Memory B cell (primary cell): ENCODE measurements at regions not wholly inside any gene's neighbourhood (a gene's known extent, or its start where the extent isn't known, plus 50 kb on each side); places are given as distances from the start of the nearest gene placed in this dataset.

Experiments used
- ATAC-seq: fragments of 150-1000 bp; cut with Tn5 transposase; 2 replicates; pipeline ENCODE4 v1.10.0; 2021; ENCODE audit warnings: low read depth, mild to moderate bottlenecking, moderate library complexity
- DNase-seq, 2 donors: peaks; one replicate each; pipeline ENCODE4 v3.0.0; 2022; ENCODE audit warnings: low spot score in 2 of 2
- H3K27ac Mint-ChIP-seq: one replicate; pipeline ENCODE4 v1.8.0; 2022; ENCODE audit warnings: mild to moderate bottlenecking, moderate library complexity, mixed read lengths
- H3K27me3 Mint-ChIP-seq: one replicate; pipeline ENCODE4 v1.8.0; 2022; ENCODE audit warnings: mixed read lengths
- H3K36me3 Mint-ChIP-seq: one replicate; pipeline ENCODE4 v1.8.0; 2022; ENCODE audit warnings: mild to moderate bottlenecking, mixed read lengths
- H3K4me1 Mint-ChIP-seq: one replicate; pipeline ENCODE4 v1.8.0; 2022; ENCODE audit warnings: mixed read lengths
- H3K4me3 Mint-ChIP-seq: one replicate; pipeline ENCODE4 v1.8.0; 2022; ENCODE audit warnings: mild to moderate bottlenecking, moderate library complexity, mixed read lengths
- H3K9me3 Mint-ChIP-seq: one replicate; pipeline ENCODE4 v1.8.0; 2022; ENCODE audit warnings: mixed read lengths

GRCh38 chr4:124535003-124535402 is 177.5 kb downstream of the ANKRD50 start:
- no peaks in the 10 kb centered on the region for H3K27me3 Mint-ChIP-seq
- H3K4me3 Mint-ChIP-seq: no peak overlapping the region
- ATAC-seq: no peak
- no peaks in the 10 kb centered on the region for H3K36me3 Mint-ChIP-seq
- no peak for DNase-seq
- H3K4me1 Mint-ChIP-seq: no peaks in the 10 kb centered on the region
- no peak overlapping the region for H3K27ac Mint-ChIP-seq
- no peaks in the 10 kb centered on the region for H3K9me3 Mint-ChIP-seq

- no peak for ATAC-seq
- Mint-ChIP-seq H3K4me3 (no peak overlapping the region), H3K9me3 (no peaks in the 10 kb centered on the region), H3K27me3 (no peaks in the 10 kb centered on the region), H3K36me3 (no peaks in the 10 kb centered on the region), H3K4me1 (no peaks in the 10 kb centered on the region), H3K27ac (no peak overlapping the region)
- DNase-seq: no peak
These were observed 175.6 kb downstream of the ANKRD50 start for GRCh38 chr4:124536946-124537345.

DNA sequence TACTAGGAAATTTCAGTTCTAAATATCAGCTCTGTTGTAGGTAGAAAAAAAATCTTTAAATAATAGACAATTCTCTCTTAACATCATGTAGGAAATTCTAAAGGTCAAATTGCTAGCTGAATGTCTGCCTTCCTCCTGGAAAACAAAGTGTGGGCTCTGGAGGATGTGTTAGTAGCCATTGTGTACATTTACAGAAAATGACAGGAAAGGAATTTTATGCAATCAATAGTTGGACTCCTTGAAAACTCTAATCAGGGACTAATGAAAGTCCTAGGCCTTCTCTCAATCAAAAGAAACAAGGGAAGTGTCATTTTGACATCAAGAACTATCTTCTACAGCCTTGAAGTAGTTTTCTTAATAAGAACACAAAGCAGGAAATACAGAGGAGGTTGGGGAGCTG is 174.6 kb downstream of the ANKRD50 start:
- Mint-ChIP-seq H3K4me1 (no peaks in the 10 kb centered on the region), H3K27me3 (no peaks in the 10 kb centered on the region), H3K27ac (no peak overlapping the region), H3K4me3 (no peak overlapping the region), H3K36me3 (no peaks in the 10 kb centered on the region), H3K9me3 (no peaks in the 10 kb centered on the region)
- ATAC-seq (no peak), DNase-seq (no peak)

DNA sequence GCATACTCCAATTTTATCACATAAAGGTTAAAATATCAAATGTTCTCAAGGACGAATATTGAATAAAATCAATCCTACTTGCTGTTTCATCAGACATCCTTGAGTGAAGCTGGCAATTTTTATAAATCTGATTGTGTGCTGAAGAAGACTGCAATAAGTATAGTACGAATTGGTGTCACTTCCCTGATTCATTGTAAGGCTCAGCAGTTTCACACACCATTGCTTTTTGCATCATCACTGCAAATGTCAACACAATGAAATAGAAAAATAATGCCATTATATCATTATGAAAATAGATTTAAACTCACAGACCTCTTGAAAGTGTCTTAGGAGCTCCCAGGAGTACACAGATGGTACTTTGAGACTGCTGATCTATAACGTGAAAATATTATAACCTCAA is 172.5 kb downstream of the ANKRD50 start:
- Mint-ChIP-seq H3K36me3 (no peaks in the 10 kb centered on the region), H3K4me1 (no peaks in the 10 kb centered on the region), H3K27me3 (no peaks in the 10 kb centered on the region), H3K27ac (no peak overlapping the region), H3K4me3 (no peak overlapping the region), H3K9me3 (no peaks in the 10 kb centered on the region)
- DNase-seq (no peak), ATAC-seq (no peak)

- no peak overlapping the region for H3K4me3 Mint-ChIP-seq
These were observed 170.7 kb downstream of the ANKRD50 start for GRCh38 chr4:124541652-124542420.

GRCh38 chr4:124555959-124556358 is 156.6 kb downstream of the ANKRD50 start:
- H3K27me3 Mint-ChIP-seq: no peaks in the 10 kb centered on the region
- no peak for ATAC-seq

More at GRCh38 chr4:124541652-124542420, 170.7 kb downstream of the ANKRD50 start:
- Mint-ChIP-seq H3K27me3 (no peaks in the 10 kb centered on the region), H3K36me3 (no peaks in the 10 kb centered on the region), H3K9me3 (no peaks in the 10 kb centered on the region), H3K4me1 (no peaks in the 10 kb centered on the region), H3K27ac (no peak overlapping the region)
- no peak for DNase-seq
- no peak for ATAC-seq

DNA sequence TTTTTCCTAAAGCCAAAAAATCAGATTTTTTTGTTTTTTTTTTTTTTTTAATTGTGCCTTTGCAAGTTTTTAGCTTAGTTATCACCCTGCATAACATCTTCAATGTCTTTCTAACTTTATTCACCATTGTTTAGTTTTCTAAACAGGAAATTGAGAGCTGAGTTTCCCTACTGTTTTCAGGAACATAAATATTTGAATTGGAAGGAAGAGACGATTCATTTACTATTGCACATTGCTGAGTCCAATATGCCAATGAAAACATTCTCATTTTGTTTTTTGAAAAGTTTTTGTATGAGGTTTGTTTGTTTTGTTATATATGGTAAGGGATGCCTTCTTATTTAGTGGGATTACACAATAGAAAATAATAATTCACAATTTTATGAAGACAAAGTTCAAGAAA is 148.4 kb downstream of the ANKRD50 start:
- Mint-ChIP-seq H3K4me1 (no peaks in the 10 kb centered on the region), H3K36me3 (no peaks in the 10 kb centered on the region), H3K9me3 (peaks cover 3% of the 10 kb centered on the region), H3K27ac (no peak overlapping the region), H3K4me3 (no peak overlapping the region), H3K27me3 (no peaks in the 10 kb centered on the region)
- DNase-seq (no peak), ATAC-seq (no peak)

More at GRCh38 chr4:124555959-124556358, 156.6 kb downstream of the ANKRD50 start:
- no peak overlapping the region for H3K4me3 Mint-ChIP-seq
- no peaks in the 10 kb centered on the region for H3K4me1 Mint-ChIP-seq
- no peak overlapping the region for H3K27ac Mint-ChIP-seq
- no peak for DNase-seq
- H3K36me3 Mint-ChIP-seq: no peaks in the 10 kb centered on the region
- peaks cover 1% of the 10 kb centered on the region for H3K9me3 Mint-ChIP-seq

GRCh38 chr4:124565371-124565770 is 147.2 kb downstream of the ANKRD50 start:
- Mint-ChIP-seq H3K9me3 (peaks cover 3% of the 10 kb centered on the region), H3K27me3 (no peaks in the 10 kb centered on the region), H3K36me3 (no peaks in the 10 kb centered on the region), H3K4me3 (no peak overlapping the region), H3K27ac (no peak overlapping the region), H3K4me1 (no peaks in the 10 kb centered on the region)
- ATAC-seq (no peak), DNase-seq (no peak)

DNA sequence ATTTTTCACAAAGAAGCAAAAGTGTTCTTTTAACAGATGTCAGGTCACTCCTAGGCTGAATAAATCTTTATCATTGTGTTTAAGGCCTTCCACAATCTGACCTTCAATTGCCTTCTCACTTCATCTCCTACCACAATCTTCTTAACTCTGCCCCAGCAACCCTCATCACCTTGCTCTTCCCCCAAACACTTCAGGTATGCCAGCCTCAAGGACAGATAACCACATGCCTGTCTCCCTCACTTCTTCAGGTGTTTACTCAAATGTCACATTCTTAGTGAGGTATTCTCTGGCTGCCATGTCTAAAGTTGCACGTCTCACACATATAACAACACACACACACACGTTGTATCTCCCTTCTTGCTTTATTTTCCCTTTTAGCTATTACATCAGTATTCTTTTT is 146.5 kb downstream of the ANKRD50 start:
- H3K4me3 Mint-ChIP-seq: no peak overlapping the region
- DNase-seq: no peak
- H3K9me3 Mint-ChIP-seq: peaks cover 3% of the 10 kb centered on the region
- ATAC-seq: no peak
- no peaks in the 10 kb centered on the region for H3K27me3 Mint-ChIP-seq
- no peak overlapping the region for H3K27ac Mint-ChIP-seq
- no peaks in the 10 kb centered on the region for H3K4me1 Mint-ChIP-seq
- no peaks in the 10 kb centered on the region for H3K36me3 Mint-ChIP-seq

- H3K36me3 Mint-ChIP-seq: no peaks in the 10 kb centered on the region
- no peaks in the 10 kb centered on the region for H3K27me3 Mint-ChIP-seq
- H3K4me3 Mint-ChIP-seq: no peak overlapping the region
- H3K27ac Mint-ChIP-seq: no peak overlapping the region
- H3K9me3 Mint-ChIP-seq: peaks cover 2% of the 10 kb centered on the region
- no peak for DNase-seq
- H3K4me1 Mint-ChIP-seq: no peaks in the 10 kb centered on the region
- ATAC-seq: no peak
These were observed 139.5 kb downstream of the ANKRD50 start for GRCh38 chr4:124573056-124573455.

DNA sequence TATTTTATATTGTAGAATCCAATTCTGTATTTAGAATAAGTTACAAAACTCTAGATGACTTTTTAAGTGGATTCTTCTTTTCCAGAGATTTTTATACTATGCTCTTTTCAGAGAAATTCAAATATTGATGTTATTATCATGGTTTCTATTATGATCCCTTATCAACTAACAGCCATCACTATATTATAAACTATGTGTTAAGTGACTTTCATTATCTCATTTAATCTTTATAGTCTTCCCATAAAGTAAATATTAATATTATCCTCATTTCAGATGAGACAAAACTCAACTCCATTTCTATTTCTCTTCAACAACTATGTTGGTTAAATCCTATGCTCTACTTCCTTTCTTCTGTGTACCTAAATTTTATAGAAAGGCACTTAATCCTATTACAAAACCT is 132.6 kb downstream of the ANKRD50 start:
- no peak for DNase-seq
- Mint-ChIP-seq H3K4me1 (no peaks in the 10 kb centered on the region), H3K27ac (no peak overlapping the region), H3K27me3 (no peaks in the 10 kb centered on the region), H3K4me3 (no peak overlapping the region), H3K9me3 (peaks cover 6% of the 10 kb centered on the region), H3K36me3 (no peaks in the 10 kb centered on the region)
- ATAC-seq: no peak

DNA sequence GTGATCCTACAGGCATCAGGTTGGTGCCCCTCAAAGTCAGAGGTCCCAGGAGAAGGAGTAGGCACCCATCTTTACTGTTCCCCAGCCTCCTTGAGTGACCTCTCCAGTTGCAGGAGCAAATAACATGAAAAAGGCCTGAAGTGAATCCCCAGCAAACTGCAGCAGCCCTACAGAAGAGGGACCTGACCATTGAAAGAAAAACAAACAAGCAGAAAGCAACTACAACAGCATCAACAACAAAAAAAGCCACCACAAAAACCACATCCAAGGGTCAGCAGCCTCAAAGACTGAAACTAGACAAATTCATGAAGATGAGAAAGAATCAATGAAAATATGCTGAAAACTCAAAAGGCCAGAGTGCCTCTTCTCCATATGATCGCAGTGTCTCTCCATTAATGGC is 128.7 kb downstream of the ANKRD50 start:
- Mint-ChIP-seq H3K4me3 (no peak overlapping the region), H3K36me3 (no peaks in the 10 kb centered on the region), H3K4me1 (no peaks in the 10 kb centered on the region), H3K27me3 (no peaks in the 10 kb centered on the region), H3K27ac (no peak overlapping the region), H3K9me3 (peaks cover 11% of the 10 kb centered on the region)
- no peak for DNase-seq
- ATAC-seq: no peak

DNA sequence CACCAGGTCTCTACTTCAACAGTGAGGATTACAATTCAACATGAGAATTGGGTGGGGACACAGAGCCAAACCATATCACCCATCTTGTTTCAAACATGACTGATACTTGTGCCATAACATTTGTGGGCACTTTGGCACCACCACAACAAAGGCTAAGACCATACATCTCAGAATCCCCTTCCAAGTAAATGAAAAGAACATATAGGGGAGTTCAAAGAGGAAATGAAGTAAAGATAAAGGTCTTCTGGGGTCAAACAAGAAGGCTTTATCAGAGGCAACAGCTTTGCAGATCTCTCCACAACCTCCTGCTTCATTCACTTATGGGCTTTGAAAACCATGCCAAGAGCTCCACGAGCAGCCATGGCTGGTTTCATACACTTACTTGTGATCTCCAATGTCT is 122.7 kb downstream of the ANKRD50 start:
- H3K9me3 Mint-ChIP-seq: peaks cover 13% of the 10 kb centered on the region
- ATAC-seq (no peak), DNase-seq (no peak)
- no peak overlapping the region for H3K4me3 Mint-ChIP-seq
- no peaks in the 10 kb centered on the region for H3K36me3 Mint-ChIP-seq
- H3K27me3 Mint-ChIP-seq: no peaks in the 10 kb centered on the region
- H3K27ac Mint-ChIP-seq: no peak overlapping the region
- H3K4me1 Mint-ChIP-seq: no peaks in the 10 kb centered on the region

DNA sequence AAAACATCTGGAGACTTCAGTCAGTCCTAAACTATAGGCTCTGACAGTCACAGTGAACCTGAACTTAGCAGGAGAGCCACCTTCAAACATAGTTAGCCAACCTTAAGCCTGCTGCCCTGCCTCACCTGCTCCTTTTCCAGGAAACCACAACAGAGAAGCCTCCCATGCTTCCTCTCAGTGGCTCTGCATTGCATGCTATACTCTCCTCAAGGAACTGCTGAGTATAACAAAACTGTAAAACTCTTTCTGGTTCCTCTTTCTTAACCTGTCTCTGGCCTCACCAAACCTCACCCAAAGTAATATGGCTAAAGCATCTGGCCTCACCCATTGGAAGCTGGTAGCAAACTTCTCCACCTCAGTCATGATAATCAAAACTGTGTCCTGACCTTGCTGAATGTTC is 122.1 kb downstream of the ANKRD50 start:
- Mint-ChIP-seq H3K27ac (no peak overlapping the region), H3K36me3 (no peaks in the 10 kb centered on the region), H3K4me1 (no peaks in the 10 kb centered on the region), H3K4me3 (no peak overlapping the region), H3K27me3 (no peaks in the 10 kb centered on the region), H3K9me3 (peaks cover 10% of the 10 kb centered on the region)
- no peak for DNase-seq
- ATAC-seq: no peak

- Mint-ChIP-seq H3K27ac (no peak overlapping the region), H3K36me3 (no peaks in the 10 kb centered on the region), H3K27me3 (no peaks in the 10 kb centered on the region), H3K9me3 (peaks cover 12% of the 10 kb centered on the region), H3K4me3 (no peak overlapping the region), H3K4me1 (no peaks in the 10 kb centered on the region)
- no peak for ATAC-seq
- DNase-seq: no peak
These were observed 120.9 kb downstream of the ANKRD50 start for GRCh38 chr4:124591637-124592036.
